ENCODE measurements at regions not wholly inside any gene's neighbourhood (a gene's known extent, or its start where the extent isn't known, plus 50 kb on each side); places are given as distances from the start of the nearest gene placed in this dataset.
"Not testable (repeated sequence)": the region's sequence is repeated elsewhere in the genome, so short reads cannot be mapped to it uniquely, and the experiment has no call there.

DNA sequence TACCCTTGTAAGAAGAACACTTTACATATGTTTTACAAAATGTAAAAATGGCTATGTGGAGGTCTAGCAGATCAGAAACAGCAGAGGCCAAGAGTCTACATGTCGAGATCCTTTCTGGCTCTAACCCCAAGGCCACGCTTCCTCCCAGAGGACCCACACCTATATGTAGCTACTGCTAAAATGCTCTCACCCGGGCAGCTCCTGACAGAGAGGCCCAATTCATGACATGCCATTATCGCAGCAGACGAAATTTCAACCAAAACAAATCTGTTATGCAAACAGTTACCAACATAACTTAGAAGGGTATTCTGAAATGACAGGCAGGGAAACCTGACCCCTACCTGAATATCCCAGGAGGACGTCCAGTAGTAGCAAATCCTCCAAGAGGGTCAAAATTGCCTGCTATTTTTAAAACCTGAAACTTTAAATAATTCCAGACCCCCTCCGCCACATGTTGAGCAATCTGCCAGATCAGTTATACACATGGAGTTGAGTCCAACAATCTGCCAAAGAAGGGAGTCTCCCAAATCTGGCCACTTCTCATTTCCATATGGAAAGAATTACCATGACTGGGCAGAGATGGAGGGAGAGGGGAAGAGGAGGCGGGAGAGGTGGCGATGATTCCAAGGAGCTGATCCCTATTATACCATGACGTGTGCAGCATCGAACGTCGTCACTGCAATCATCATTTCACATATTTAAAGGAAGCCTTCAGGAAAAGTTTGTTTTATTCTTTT lies 192.9 kb upstream of the TBL1X start:
- DNase-seq: no peak

DNA sequence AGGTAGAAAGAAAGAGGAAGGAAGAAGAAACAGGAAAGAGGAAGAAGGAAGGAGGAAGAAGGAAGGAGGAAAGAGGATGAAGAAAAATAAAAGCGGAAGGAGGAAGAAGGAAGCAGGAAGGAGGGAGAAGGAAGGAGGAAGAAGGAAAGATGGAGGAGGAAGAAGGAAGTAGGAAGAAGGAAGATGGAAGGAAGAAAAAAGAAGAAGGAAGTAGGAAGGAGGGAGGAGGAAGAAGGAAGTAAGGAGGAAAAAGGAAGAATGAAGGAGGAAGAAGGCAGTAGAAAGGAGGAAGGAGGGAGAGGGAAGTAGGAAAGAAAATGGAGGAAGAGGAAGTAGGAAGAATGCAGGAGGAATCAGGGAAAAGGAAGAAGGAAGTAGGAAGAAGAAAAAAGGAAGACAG lies 191.1 kb upstream of the TBL1X start:
- no peak for DNase-seq

DNA sequence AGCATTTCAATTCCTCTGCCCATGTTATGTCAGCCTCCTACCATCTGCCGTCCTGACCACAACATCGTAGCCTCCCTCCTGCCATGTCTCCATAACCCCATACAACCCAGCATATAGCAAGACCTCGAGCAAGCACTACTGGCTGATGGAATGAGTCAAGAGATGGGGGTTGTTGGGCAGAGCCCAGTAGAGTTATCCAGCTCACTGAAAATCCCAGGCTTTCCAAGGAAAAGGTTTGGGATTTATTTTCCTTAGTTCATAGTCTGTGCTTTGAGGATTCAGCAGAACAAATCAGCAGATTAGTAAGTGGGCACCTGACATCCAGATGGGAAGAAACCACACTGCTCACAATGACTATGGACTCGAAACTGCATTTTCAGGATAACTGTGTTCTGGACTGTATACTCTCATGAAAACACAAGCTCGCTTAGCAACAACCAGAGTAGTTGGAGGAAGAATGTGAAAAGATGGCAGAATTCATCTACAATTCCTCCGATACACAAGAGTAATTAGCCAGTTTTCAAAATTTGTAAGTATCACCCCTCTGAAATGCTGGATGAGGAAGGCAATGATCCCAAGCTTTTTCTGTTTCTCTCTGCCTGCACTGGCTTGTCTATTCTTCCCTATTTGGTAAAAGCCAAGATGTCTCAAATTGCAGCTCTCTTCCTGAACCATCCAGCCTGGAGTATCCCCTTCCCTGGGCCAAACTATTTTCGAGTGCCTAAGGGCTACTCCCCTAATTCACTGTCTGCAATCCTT lies 186.2 kb upstream of the TBL1X start:
- no peak for DNase-seq

DNA sequence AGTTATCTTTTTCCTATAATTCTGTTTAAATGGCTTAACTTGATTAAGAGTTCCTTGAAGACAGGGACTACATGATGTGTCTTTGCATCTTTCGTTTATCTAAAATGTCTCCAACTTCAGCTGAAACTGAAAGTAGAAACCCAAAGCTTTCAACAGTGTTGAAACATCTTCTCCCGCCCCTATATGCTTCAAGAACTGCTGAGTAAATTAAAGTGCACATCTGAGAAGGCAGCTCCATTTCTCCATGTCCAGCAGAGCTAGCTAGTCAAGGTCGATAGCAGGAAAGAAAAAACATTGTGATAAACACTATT lies 185.7 kb upstream of the TBL1X start:
- no peak for DNase-seq

DNA sequence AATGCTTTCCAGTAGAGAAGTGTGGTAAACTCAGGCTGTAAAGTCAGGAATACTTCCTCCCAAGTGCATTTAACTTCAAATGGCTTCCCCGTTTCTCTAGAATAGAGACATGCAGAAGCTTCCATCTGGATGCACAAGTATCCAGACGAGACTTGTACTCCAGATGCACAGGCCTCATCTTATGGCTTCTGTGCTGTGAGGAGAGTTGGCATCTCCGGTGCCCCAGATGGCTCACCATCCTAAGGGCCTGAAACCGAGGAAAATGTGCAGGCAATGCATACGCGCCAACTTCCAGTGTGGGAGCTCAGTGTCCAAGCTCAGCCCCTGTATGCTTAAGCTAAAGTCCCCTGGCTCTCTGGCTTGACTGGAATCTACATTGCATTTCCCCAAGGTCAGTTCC lies 184.0 kb upstream of the TBL1X start:
- DNase-seq: no peak

DNA sequence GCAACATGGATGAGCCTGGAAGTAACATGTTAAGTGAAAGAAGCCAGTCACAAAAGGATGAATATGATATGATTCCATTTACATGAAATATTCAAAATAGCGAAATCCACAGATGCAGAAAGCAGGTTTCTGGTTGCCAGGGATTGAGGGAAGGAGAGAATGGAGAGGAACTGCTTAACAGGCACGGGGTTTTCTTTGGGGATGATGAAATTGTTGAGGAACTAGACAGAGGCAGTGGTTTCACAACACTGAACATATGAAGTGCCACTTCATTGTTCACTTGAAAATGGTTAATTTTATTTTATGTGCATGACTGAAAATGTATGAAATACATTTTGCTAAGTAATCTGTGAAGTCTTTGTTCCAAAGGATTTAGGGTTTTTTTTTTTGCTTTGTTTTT lies 182.5 kb upstream of the TBL1X start:
- DNase-seq: no peak

DNA sequence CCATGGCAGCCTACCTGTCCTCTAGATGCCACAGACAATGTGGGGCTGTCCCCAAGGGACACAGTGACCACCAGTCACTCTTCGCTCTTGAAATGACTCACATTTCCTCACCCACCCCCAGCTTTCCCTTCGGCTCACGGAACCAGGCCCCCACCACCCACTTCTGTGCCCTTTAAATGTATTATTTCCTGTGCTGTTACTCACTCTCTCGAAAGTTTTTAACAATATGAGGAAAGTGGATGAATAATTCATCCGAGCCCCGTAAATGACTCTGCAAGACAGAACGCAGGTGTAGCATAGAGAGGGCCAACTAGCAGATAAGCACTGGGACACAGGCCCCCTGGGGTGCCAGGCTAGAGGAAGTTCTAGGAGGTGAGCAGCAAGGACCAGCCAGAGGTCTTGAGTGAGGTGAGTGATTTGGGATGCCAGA lies 179.5 kb upstream of the TBL1X start:
- no peak for DNase-seq

DNA sequence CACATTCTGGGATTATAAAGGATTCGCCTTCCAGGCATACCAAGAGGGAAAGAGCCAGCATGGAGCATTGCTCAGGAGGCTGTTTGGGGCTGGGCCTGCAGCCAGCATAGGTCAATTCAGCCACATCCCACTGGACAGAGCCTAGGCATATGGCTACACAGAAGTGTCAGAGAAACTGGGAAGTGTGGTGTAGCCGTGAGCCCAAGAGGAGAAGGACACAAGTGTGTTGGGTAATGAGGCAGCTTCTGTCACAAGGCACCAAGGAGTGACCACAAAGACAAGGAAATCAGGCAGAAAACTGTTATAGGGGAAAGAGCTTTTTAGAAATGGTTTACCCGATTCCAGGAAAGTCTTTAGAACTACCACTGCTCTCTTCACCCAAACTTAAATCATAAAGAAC lies 178.6 kb upstream of the TBL1X start:
- DNase-seq: no peak

DNA sequence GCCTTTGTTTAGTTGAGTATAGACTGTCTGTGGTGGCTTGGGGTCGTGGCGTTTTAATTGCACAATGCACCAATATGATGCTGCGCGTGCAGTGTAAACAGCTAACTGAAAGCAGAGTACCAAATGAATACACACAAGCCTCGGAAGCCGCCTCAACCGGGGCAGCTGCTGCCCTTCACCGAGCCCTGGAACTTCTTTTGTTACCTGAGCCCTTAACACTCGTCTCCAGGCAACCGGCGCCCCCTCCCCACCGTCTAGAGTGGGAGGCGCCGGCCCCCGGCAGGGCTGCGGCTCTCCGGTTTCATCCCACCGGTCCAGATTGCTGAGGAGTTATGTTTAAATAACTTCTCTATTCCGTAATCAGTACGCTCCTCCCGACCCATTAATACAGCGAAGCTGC lies 173.2 kb upstream of the TBL1X start:
- peak; percentile 52 to 53 for DNase-seq

DNA sequence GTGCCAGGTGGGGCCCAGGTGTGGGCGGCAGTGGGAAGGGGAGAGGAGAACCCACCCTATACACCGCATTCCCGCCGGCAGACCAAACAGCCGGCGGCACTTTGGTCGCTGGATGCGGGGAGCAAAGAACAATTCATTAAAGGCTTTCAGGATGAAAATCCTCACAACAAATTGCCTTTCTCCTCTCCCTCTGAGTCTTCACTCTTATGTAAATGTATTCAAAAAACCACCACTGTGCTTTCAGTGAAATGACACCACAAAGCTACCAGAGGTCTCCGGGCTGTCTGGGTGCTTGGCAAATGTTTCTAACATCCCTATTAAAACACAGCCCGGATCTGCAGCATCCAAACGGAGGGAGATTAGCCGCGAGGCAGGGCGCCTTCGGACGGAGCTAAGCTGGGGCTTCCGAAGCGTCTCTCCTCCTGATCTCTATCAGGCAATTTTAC lies 171.8 kb upstream of the TBL1X start:
- no peak for DNase-seq

DNA sequence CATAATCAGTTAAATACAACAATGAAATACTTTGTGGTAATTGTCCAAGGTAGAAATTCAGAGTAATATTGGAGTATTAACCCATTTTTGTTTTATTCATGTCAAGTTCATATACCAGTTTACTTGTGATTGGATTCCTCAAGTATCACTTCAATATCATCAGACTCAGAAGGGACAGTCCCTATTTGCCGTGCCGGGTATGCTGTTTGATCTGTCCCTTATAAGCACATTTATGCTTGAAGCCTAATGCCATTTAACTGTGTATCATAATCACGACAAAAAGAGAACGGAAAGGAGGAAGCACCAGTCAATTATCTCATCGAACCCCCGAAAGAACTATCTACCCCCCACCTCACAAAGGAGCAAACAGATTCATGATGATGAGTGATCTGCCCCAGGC lies 171.0 kb upstream of the TBL1X start:
- DNase-seq: no peak

DNA sequence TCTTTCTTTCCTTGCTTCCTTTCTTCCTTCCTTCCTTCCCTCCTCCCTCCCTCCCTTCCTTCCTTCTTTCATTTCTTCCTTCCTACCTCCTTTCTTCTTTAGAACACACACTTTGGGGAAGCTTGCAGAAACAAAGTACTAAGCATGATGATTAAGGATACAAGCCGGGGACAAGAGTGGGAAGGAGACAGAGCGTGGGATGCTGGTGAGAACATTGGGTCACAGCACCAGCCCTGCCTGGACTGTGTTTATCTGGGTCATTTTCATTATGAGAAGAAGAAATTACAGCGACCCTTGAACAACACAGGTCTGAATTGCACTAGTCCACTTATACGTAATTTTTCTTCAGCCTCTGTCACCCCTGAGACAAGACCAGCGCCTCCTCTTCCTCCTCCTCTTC lies 169.3 kb upstream of the TBL1X start:
- no peak for DNase-seq

DNA sequence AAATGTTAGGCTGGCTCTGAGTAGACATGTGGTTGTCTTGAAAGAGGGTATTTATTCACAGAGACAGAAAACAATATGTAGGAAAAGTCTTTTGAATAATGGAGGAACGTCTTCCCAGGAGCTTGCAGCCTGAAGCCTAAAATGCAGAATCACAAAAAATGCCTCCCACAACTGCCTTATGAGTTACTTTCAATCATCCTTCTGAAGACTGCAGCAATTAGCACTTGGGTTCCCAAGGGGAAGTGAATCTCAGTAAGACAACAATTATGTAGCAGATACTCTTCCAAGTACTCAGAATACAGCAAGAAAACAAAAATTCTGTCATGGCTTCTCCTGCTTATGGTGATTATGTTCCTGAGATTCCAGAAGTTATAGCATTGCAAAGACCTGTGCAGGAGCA lies 166.6 kb upstream of the TBL1X start:
- no peak for DNase-seq

DNA sequence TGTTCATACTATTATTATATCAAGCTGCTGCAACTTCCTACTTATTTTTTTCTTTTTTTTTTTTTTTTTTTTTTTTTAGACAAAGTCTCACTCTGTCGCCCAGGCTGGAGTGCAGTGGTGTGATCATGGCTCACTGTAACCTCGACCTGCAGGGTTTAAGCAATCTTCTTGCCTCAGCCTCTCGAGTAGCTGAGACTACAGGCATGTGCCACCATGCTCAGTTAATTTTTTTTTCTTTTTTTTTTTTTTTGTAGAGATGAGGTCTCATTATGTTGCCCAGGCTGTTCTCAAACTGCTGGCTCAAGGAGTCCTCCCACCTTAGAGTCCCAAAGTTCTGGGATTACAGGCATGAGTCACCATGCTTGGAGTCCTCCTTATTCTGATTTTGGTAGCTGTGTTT lies 165.2 kb upstream of the TBL1X start:
- DNase-seq: not testable (repeated sequence)

DNA sequence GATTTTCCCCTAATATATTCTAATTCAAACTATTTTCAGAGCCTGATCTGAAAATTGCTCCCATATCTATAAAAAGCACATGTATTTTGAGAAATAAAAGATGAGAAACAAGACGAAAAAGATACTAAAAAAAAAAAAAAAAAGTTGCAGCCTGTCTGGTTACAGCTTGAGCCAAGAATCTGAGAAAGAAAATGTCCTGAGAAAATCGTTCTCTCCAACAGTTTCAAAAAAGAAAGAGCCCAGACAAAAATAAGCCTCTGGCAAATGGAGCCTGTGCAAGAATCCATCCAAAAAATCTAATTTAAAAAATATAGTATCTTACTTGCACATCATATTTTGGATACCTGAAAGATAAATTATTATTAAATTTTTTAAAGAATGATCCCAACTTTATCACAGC lies 163.0 kb upstream of the TBL1X start:
- DNase-seq: no peak

DNA sequence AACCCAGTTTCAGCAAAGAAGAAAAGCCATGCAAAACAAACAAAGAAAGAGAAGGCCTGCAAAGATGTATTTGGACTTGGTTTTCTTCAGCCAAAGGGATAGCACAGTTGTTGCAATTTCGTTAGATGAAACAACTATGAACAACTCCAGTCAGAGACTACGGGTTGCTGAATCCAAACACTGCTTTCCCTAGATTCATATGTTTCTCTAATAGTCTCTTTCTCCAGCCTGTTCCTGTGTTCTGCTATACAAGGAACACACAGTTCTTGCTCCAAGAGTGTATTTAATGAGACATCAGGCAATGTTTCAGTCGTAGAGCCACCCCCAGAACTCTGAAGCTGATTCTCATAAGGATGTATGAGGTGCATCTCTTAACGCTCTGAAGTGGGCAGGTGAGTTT lies 162.5 kb upstream of the TBL1X start:
- no peak for DNase-seq

DNA sequence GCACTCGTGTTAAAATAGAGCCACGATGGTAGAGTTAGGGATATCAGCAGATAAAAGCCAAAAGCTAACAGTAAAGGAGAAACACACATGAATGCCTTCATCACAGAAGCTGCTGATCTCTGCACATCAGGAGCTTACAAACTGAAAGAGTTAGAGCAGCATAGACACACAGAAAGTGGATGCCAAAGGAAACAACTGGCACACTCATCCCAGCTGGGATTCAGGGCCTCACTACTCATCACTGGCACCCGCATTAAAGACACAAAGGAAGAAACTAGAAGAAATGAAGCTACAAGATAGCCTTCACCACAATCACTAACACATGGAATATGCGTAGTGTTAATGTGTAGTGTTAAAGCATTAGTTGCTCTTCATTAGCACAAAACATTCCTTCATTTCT lies 156.4 kb upstream of the TBL1X start:
- no peak for DNase-seq

DNA sequence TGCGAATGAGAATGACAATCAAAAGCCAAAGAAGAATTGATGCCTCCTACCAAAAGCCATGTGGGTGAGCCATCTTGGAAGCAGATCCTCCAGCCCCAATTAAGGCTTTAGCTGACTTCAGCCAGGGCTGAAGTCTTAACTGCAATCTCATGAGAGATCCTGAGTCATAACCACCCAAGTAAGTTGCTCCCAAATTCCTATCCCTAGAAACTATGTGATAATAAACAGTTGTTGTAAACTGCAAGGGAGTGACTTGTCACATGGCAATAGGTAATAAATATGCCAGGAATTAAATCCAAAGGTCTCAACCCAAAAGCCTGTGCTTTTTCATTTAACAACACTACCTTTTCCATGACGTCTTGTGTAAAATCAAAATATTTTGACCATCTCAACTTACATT lies 154.2 kb upstream of the TBL1X start:
- no peak for DNase-seq

DNA sequence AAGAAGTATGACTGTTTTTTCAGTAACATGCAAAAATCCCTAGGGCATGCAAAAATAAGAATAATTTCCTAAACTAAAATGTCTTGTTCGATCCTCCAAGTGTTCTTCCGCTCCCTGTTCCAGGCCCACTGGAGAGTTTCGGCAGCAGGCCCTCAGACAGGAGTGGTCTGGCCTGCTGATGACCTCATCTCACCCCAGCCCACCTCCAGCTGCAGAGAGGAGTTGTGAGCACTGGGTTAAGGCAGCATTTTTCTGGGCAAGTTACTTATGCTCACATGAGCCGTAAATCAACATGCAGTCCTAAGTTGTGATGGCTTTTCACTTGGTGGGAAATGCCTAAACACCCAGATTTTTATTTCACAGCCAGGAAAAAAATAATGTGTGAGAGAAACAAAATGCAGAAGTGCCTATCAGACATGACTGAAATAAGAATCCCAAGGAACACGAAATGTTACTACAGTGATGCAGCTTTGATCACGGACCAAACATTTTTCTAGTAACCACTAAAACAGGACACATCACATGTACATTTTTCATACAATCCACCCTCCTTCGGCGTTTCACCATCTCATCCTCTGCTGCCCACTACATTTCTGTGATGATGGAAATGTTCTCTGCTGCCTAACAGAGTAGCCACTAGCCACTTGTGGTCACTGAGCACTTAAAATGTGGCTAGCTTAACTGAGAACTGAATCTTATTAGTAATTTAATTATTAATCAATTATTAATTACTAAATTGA lies 153.3 kb upstream of the TBL1X start:
- no peak for DNase-seq

DNA sequence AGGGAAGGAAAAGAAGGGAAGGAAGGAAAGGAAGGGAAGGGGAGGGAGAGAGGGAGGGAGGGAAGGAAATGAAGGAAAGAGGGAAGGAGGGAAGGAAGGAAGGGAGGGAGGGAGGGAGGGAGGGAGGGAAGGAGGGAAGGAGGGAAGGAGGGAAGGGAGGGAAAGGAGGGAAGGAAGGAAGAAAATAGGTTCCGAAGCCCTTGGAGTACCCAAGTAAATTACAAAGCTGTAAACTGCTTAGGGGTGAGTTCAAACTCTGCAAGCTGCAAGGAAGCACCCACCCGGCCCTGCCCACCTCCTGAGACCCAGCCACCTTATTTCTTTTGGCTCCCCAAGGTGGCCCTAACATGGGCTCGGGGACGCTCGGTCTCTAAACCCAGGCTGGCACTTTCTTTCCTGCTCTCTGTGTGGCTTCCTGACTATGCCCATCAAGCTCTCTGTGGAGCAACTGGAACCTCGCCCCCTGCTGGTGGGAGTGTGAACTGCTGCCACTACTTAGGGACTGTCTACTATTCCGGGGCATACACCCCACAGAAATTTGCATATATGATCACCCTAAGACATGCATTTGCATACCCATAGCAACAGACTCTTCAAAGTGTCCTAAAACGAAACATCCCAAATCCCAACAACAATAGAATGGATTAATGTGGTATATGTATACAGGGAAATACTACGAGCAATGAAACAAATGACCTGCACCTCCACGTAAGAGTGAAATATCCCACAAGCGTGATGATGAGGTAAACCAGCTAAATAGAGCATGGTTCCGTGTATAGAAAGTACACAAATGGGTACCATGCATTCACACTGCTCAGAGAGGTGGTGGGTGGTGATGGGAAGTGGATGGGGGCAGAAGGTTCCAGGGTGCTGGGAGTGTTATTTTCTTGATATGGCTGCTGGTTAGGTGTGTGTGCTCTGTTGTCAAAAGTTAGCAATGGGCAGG lies 151.7 kb upstream of the TBL1X start:
- DNase-seq: no peak

DNA sequence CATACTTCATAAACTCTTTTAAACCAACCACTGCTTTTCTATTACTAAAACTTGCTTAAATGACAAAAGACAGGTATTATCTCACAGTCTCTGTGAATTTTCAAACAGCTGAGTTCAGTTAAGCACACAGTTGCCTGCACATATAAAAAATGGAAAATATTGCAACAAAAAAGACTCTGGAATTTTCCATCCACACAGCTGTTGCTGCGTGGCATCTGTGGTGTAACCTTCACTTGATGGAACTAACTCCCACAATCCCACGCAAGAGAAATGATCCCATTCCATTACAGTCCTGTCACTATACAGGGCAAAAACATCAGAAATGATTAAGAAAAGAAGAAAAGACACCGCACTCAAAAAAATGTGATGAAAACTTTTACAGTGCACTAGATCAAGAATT lies 149.8 kb upstream of the TBL1X start:
- DNase-seq: no peak

DNA sequence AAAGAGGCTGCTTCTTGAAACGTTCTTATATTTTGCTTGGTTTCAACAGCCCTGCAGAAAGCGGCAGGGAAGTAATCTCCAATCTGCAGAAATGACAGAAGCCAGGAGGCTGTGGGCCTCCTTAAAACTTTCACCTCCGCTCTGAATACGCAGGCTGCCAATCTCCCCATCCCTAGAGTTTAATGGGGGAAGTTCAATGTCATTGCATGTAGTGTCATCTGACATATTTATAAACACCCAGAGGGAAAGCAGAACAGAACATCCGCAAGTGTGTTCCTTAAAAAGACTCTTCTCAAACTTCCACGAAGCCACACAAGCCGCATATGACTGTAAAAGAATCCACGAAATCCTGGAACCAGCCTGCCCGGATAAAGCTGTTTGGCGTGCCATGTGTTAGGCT lies 148.8 kb upstream of the TBL1X start:
- no peak for DNase-seq

DNA sequence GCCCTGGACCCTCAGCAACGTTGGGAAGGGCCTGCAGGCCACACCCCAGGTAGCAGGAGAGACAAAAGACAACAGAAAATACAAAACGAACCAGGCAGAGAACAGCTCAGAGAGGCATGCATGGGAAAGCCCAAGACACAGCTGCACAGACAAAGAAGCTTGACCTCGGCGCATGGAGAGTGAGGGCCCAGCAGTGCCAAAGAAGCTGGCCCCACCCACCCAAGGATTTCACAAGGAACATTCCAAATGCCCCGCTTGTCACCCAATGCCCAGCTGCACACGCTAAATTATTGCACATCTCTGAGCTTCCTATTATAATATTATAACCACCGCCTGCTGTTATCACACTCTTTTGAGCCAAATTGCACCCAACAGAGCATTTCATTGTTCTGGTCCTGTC lies 147.7 kb upstream of the TBL1X start:
- no peak for DNase-seq
